ENCODE measurements at regions not wholly inside any gene's neighbourhood (a gene's known extent, or its start where the extent isn't known, plus 50 kb on each side); places are given as distances from the start of the nearest gene placed in this dataset.
"Not testable (repeated sequence)": the region's sequence is repeated elsewhere in the genome, so short reads cannot be mapped to it uniquely, and the experiment has no call there.

DNA sequence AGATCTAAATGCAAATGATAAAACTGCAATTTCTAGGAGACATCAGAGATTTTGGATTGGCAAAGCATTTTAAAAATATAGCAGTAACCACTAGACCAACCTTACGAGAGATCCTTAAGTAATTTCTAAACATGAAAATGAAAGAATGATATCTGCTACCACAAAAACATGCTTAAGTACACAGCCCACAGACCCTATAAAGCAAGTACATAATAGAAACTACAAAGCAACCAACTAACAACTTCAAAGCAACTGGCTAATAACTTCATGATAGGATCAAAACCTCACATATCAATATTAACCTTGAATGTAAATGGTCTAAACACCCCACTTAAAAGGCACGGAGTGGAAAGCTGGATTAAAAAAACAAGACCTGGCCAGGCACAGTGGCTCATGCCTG is 209.9 kb upstream of the SOX14 start:
- no peak overlapping the region for H3K4me3 ChIP-seq (ENCODE audit: low read length)
- TF ChIP-seq, protein P1, sequence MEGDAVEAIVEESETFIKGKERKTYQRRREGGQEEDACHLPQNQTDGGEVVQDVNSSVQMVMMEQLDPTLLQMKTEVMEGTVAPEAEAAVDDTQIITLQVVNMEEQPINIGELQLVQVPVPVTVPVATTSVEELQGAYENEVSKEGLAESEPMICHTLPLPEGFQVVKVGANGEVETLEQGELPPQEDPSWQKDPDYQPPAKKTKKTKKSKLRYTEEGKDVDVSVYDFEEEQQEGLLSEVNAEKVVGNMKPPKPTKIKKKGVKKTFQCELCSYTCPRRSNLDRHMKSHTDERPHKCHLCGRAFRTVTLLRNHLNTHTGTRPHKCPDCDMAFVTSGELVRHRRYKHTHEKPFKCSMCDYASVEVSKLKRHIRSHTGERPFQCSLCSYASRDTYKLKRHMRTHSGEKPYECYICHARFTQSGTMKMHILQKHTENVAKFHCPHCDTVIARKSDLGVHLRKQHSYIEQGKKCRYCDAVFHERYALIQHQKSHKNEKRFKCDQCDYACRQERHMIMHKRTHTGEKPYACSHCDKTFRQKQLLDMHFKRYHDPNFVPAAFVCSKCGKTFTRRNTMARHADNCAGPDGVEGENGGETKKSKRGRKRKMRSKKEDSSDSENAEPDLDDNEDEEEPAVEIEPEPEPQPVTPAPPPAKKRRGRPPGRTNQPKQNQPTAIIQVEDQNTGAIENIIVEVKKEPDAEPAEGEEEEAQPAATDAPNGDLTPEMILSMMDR (conservative IDR thresholded peaks at IDR 0.05; ENCODE audit: low read depth, low read length) = no peak
- no peak for DNase-seq (ENCODE audit: low read depth)

DNA sequence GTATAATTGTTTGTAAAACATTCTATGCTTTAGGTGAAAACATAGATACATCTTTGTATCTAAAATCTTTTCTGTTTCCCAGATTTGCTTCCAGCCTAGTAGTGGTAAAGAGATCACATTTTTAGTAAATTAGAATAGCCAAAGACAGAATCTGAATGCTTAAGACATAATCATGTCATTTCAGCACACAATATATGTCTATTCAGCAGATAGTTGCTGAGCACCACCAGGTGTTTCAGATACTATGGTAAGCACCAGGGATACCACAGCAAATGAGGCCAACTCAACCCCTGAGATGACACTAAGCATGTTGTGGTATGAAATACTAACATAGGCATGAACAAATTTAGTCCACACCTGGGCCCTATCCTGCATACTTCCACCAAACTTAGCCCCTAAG is 195.2 kb upstream of the SOX14 start:
- TF ChIP-seq, protein P1 (conservative IDR thresholded peaks at IDR 0.05; ENCODE audit: low read depth, low read length) = no peak
- H3K4me3 ChIP-seq (ENCODE audit: low read length) = no peak overlapping the region
- no peak for DNase-seq (ENCODE audit: low read depth)

DNA sequence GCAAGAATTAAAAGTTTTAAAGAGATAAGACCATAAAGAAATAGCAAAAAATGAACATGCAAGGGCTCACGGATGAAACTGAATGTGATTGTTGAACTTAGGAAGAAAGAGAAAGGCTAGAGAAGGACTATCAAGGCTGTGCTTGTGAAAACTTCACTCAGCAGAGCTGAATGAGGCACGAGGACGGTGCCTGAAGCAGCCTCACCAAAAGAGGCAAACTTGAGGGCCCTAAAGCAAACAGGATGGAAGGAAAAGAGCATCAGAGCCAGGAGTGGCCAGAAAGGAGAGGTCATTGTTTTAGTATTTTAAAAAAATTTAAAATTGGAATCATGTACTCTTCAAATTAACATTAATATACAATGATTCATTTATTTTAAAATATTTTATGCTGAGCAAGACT is 191.2 kb upstream of the SOX14 start:
- TF ChIP-seq, protein P1 (conservative IDR thresholded peaks at IDR 0.05; ENCODE audit: low read depth, low read length) = no peak
- H3K4me3 ChIP-seq (ENCODE audit: low read length) = no peak overlapping the region
- no peak for DNase-seq (ENCODE audit: low read depth)

DNA sequence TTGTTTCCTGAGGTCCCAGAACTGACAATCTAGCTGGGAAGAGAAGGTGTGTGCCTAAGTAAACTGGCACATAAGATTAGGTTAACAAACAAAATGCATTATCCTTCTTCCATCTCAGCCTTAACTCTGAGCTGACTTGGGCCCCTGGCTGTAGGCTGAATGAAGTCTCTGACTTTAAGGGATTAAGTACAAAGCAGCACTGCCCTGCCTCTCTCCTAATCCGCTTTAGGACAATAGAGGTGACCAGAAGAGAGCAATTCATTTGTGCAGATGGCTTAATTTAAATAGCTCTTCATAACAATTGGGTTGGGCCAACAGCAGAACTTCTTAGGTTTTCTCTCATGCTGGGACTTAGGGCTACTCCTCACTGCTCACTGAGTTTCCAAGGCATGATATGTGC is 181.6 kb upstream of the SOX14 start:
- TF ChIP-seq, protein P1 (conservative IDR thresholded peaks at IDR 0.05; ENCODE audit: low read depth, low read length) = no peak
- DNase-seq (ENCODE audit: low read depth) = no peak

DNA sequence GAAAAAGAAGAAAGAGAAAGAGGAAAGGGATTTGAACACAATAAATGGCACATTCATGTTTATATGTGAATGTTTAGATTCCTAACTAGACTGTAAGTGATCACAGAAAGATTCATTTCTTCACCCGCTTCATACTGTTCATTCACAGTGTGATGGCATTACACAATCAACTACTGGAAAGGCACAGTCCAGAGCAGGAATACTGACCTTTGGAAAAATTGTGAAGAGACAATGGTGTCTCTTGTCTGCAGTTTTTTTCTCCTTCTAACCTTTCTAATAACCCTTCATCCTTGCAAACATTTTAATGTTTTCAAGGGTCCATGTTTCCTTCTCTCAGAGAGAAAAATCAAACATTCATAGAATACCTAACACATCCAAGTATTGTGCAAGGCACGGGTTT is 180.9 kb upstream of the SOX14 start:
- no peak for DNase-seq (ENCODE audit: low read depth)
- TF ChIP-seq, protein P1 (conservative IDR thresholded peaks at IDR 0.05; ENCODE audit: low read depth, low read length) = no peak
- H3K4me3 ChIP-seq (ENCODE audit: low read length) = no peak overlapping the region

More for the DNA sequence above, 181.6 kb upstream of the SOX14 start:
- H3K4me3 ChIP-seq (ENCODE audit: low read length) = no peak overlapping the region

DNA sequence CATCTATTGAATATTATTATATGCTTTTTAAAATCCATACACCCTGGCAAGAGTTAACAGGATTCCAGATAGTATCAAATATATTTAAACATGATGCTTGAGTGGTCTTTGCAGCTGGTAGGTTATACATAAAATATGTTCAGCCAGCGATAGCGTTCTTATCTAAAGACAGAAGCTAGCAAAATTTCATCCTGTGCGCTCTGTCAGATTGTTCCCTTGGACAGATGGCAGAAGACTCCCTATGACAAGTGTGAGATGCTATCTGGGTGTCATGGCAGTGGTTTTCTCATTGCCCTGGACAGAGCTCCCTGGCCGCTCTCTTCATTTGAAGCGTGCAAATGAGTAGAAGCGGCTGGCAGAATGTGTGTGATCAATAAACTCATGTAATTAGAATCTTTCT is 175.2 kb upstream of the SOX14 start:
- TF ChIP-seq, protein P1 (conservative IDR thresholded peaks at IDR 0.05; ENCODE audit: low read depth, low read length) = no peak
- DNase-seq (ENCODE audit: low read depth) = no peak
- H3K4me3 ChIP-seq (ENCODE audit: low read length) = no peak overlapping the region

DNA sequence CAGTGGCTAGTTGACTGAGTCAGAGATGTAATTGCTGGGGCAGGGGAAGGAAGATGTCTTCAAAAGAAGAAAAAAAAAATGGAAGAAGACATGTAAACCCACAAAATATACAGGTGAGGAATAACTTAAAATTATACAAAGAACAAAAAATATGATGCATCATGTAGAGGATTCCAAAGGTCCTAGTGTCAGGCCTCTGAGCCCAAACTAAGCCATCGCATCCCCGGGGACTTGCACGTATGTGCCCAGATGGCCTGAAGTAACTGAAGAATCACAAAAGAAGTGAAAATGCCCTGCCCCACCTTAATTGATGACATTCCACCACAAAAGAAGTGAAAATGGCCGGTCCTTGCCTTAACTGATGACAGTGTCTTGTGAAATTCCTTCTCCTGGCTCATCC is 168.7 kb upstream of the SOX14 start:
- not testable (repeated sequence) for DNase-seq (ENCODE audit: low read depth); H3K4me3 ChIP-seq (ENCODE audit: low read length)

DNA sequence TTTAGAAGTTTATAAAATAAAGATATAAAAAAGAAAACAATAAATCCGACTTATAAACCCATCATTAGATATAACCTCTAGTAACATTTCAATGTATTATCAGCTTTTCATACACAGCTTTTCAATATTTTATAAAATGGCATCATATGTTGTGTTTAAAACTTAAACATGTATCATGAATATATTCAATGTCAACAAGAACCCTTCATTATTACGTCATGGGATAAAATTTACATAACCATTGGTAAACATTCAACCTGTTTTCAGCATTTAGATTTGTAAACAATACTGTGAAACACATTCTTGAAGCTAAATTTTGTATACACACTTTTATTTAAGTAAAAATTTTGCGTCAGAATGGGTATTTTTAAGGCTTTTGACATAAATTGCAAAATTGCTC is 153.4 kb upstream of the SOX14 start:
- no peak for DNase-seq (ENCODE audit: low read depth)
- TF ChIP-seq, protein P1 (conservative IDR thresholded peaks at IDR 0.05; ENCODE audit: low read depth, low read length) = no peak
- H3K4me3 ChIP-seq (ENCODE audit: low read length) = no peak overlapping the region

All from retinal pigment epithelial cell (primary cell).